Activated T-cell treated with anti-CD3 and anti-CD28 coated beads, Interleukin-2, amount 50 U/mL, for 72 hours (primary cell): ENCODE measurements at regions not wholly inside any gene's neighbourhood (a gene's known extent, or its start where the extent isn't known, plus 50 kb on each side); places are given as distances from the start of the nearest gene placed in this dataset.
"Not testable (repeated sequence)": the region's sequence is repeated elsewhere in the genome, so short reads cannot be mapped to it uniquely, and the experiment has no call there.

ENCODE experiments used
- ATAC-seq, 2 donors: fragments of 150-1000 bp; cut with Tn5 transposase; replicated peaks in 1 of 2; 2 replicates each; pipeline ENCODE4 v1.10.0; 2021; ENCODE audit warnings: moderate library complexity in 2 of 2, mild to moderate bottlenecking in 1 of 2
- DNase-seq, 2 donors: peaks; one replicate each; pipeline ENCODE4 v3.0.0; 2021 to 2022; ENCODE audit warnings: mixed read lengths in 1 of 2
- H3K27ac Mint-ChIP-seq: one replicate; pipeline ENCODE4 v1.8.0; 2022; ENCODE audit warnings: mild to moderate bottlenecking, moderate library complexity, mixed read lengths
- H3K27me3 Mint-ChIP-seq: one replicate; pipeline ENCODE4 v1.8.0; 2022; ENCODE audit warnings: low read depth, mixed read lengths
- H3K36me3 Mint-ChIP-seq, 2 donors: one replicate each; pipeline ENCODE4 v1.8.0; 2022; ENCODE audit warnings: mixed read lengths in 2 of 2, mild to moderate bottlenecking in 1 of 2; ENCODE audit not compliant: insufficient read depth in 2 of 2
- H3K4me1 Mint-ChIP-seq: one replicate; pipeline ENCODE4 v1.8.0; 2022; ENCODE audit warnings: low read depth, mixed read lengths
- H3K4me3 Mint-ChIP-seq, 2 donors: one replicate each; pipeline ENCODE4 v1.8.0; 2022; ENCODE audit warnings: mild to moderate bottlenecking in 2 of 2, mixed read lengths in 2 of 2, moderate library complexity in 2 of 2
- H3K9me3 Mint-ChIP-seq, 2 donors: one replicate each; pipeline ENCODE4 v1.8.0; 2022; ENCODE audit warnings: mixed read lengths in 2 of 2

DNA sequence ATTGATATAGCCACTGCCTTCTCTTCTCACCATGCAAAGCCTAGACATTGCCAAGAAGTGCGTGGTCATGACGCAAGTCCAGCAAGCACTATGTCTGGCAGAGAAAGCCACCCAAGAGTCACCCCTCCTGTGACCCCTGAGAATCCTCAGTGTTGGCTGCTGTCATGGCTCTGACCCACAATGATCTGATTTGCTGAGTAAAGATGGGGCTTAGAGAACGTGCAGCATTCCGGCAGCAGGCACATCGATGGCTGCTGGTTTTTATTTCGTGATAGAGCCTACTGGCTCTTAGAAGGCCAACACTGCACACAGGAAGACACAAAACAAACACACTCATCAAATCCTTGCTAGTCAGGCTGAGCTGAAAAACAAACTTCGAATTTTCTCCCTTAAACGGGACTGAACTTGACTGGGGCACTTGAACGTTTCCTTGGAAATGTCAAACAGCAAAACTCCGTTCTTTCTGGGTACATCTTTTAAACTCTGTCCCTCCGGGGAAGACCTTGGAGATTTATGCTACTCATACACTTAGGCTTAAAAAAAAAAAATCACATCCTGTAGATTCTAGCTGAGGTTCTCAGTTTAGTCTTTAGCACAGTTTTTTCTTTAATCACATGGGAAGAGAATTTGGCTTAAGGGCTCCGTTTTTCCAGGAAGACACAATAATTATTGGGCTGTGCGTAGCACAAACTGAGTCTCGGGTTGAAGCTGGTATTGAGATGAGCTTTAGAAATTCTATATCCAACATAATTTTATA lies 88.2 kb upstream of the BASP1 start:
- H3K27ac Mint-ChIP-seq: no peak overlapping the region
- DNase-seq (no peak), ATAC-seq (no peak)
- no peak overlapping the region for H3K4me3 Mint-ChIP-seq
- no peaks in the 10 kb centered on the region for H3K36me3 Mint-ChIP-seq
- no peaks in the 10 kb centered on the region for H3K9me3 Mint-ChIP-seq
- peaks cover 5% of the 10 kb centered on the region for H3K4me1 Mint-ChIP-seq
- H3K27me3 Mint-ChIP-seq: peaks cover 19% of the 10 kb centered on the region

DNA sequence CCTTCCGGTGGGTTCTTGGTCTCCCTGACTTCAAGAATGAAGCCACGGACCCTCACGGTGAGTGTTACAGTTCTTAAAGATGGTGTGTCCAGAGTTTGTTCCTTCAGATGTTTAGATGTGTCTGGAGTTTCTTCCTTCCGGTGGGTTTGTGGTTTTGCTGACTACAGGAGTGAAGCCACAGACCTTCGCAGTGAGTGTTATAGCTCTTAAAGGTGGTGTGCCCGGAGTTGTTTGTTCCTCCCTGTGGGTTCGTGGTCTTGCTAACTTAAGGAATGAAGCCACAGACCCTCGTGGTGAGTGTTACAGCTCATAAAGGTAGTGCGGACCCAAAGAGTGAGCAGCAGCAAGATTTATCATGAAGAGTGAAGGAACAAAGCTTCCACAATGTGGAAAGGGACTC lies 87.1 kb upstream of the BASP1 start:
- not testable (repeated sequence) for H3K4me3 Mint-ChIP-seq, DNase-seq, ATAC-seq, H3K36me3 Mint-ChIP-seq, H3K9me3 Mint-ChIP-seq, H3K4me1 Mint-ChIP-seq, H3K27ac Mint-ChIP-seq
- peaks cover 19% of the 10 kb centered on the region for H3K27me3 Mint-ChIP-seq

DNA sequence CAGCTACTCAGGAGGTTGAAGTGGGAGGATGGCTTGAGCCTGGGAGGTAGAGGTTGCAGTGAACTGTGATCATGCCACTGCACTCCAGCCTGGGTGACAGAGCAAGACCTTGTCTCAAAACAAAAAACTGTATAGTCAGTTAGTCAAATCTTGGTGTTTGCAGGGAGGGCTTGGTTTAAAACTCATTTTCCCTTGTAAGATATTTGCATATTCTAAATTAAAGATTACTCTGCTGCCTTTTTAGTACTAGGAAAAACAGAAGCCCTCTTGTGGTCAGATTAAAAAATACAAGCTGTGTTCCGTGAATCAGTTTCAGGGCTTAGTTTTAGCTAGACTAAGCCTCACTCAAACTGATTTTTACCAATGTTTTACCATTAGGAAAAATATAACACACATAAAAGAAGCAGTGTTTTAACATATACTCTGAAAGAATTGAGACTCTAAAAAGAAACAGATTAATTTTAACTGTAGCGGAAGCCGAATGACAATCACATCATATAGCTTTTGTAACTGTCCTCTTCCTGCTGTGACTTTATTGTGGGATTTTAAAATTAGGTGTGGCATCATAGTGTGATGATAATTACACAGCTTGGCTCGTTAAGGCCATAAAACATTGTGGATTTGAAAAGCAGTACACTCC lies 84.9 kb upstream of the BASP1 start:
- Mint-ChIP-seq H3K9me3 (peaks cover 0 to 2% of the 10 kb centered on the region in 2 donors), H3K4me3 (no peak overlapping the region), H3K27me3 (peaks cover 13% of the 10 kb centered on the region), H3K36me3 (no peaks in the 10 kb centered on the region), H3K27ac (no peak overlapping the region), H3K4me1 (peaks cover 5% of the 10 kb centered on the region)
- ATAC-seq: no peak
- DNase-seq: no peak

DNA sequence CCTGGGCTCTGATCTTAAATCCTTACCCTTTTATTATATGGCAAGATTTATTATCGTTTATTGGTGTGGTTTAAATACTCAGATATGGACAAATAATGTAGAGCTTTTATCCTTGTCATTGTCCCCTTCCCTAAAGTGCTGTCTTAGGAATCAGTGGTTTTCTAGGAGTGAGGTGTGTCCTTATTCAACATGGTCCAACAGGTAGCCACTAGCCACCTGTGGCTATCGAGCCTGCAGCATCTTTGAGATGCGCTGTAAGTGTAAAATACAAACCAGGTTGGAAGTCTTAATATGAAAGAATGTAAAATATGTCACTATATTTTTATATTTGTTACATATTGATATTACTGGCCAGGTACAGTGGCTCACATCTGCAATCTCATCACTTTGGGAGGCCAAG lies 82.4 kb upstream of the BASP1 start:
- Mint-ChIP-seq H3K4me3 (no peak overlapping the region), H3K9me3 (peaks cover 0 to 2% of the 10 kb centered on the region in 2 donors), H3K27ac (no peak overlapping the region), H3K27me3 (peaks cover 7% of the 10 kb centered on the region), H3K4me1 (peaks cover 5% of the 10 kb centered on the region), H3K36me3 (no peaks in the 10 kb centered on the region)
- DNase-seq (no peak), ATAC-seq (no peak)

DNA sequence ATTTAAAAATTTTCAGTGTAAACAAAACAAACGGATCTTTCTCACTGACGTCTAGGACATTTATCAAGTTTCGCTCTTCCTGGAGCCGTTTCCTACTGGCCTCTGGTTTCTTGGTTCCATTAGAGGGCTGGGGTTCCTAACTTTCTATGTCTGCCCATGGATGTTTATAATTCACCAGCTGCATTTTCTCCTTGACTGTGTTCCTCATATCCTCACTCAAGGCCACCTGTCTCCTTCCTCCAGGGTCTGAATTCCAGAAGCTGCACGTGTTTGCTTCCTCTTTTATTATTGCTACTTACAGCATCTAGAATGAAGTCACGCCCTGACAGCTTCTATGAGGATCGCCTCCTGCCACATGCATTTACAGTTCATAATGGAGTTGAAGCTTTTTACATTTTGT lies 74.1 kb upstream of the BASP1 start:
- Mint-ChIP-seq H3K27me3 (no peaks in the 10 kb centered on the region), H3K27ac (no peak overlapping the region), H3K4me3 (no peak overlapping the region), H3K9me3 (peaks cover 0 to 1% of the 10 kb centered on the region in 2 donors), H3K4me1 (no peaks in the 10 kb centered on the region), H3K36me3 (no peaks in the 10 kb centered on the region)
- DNase-seq (no peak), ATAC-seq (no peak)

DNA sequence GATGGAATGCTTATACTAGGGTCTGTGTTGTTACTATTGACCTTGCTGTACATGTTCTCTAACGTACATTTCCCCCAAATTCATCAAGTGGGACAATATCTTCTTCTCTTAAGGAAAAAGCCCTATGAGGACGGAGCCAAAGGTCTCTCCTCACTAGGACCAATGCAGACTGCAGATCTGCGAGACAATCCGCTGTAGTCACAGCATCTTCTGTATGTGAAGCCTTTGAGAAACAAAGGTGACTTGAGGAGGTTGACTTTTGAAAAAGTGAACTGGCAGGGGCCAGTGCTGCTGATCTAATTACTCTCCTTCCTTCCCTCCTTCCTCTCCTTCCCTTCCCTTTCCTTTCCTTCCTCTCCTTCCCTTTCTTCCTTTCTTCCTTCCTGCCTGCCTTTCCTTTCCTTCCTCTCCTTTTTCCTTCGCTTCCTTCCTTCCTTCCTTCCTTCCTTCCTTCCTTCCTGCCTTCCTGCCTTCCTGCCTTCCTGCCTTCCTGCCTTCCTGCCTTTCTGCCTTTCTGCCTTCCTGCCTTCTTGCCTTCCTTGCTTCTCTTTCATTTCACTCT lies 71.1 kb upstream of the BASP1 start:
- Mint-ChIP-seq H3K36me3 (no peaks in the 10 kb centered on the region), H3K4me1 (no peaks in the 10 kb centered on the region), H3K9me3 (peaks cover 0 to 1% of the 10 kb centered on the region in 2 donors), H3K27ac (no peak overlapping the region), H3K27me3 (no peaks in the 10 kb centered on the region), H3K4me3 (no peak overlapping the region)
- no peak for ATAC-seq
- DNase-seq: no peak

DNA sequence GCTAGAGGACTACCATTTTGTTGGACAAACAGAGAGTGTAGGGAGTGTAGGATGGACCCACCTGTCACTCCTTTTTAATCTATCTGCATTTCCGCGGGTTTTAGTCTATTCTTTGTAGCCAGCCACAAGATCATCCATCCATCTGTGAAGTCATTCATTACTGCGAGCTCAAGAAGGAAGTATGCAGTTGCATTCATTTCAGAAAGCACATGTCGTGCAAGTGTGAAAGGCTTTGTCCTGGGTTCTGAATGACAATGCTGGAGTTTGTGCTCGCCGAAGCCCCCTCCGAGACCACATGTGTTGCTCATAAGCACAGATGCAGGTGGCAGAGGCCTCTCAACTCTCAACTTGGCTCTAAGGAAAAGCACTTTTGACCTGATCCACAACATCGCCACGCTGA lies 70.3 kb upstream of the BASP1 start:
- Mint-ChIP-seq H3K36me3 (no peaks in the 10 kb centered on the region), H3K9me3 (peaks cover 0 to 1% of the 10 kb centered on the region in 2 donors), H3K4me1 (no peaks in the 10 kb centered on the region), H3K27me3 (no peaks in the 10 kb centered on the region), H3K27ac (no peak overlapping the region), H3K4me3 (no peak overlapping the region)
- DNase-seq (no peak), ATAC-seq (no peak)

DNA sequence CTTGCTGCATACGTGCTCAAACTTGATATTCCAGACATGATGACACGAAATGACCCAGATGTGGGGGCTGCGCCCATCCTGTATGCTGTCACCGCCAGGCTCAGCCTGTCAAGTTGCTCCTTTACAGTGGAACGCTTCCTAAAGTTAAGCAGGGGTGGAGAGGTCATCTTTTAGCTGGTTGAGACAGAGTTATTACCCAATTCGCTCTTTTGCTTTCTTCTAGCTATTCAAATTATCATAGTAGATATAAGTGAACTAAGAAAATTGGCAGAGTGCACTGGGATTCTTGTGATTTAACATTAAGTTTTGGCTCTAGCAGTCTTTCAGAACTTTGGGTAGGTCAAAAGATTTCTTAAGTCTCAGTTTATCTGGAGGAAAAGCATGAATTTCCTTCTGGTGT lies 69.8 kb upstream of the BASP1 start:
- Mint-ChIP-seq H3K36me3 (no peaks in the 10 kb centered on the region), H3K27me3 (no peaks in the 10 kb centered on the region)

DNA sequence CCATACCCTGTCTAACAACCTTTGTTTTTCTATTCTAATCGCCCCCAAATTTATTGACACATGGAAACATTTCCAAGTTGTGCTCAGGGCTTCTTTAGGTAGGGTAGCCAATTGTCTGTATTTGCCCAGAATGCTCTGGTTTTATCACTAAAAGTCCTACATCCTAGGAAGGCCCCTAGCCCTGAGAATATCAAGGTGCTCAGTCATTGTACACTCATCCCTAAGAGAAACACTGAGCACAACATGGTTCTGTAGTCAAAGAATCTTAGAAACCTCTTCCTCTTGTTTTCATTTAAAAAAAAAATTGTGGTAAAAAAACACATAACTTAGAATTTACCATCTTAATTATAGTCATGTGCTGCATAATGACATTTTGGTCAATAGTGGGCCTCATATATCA lies 69.0 kb upstream of the BASP1 start:
- no peaks in the 10 kb centered on the region for H3K36me3 Mint-ChIP-seq
- no peaks in the 10 kb centered on the region for H3K4me1 Mint-ChIP-seq
- no peak overlapping the region for H3K27ac Mint-ChIP-seq
- ATAC-seq: no peak
- H3K4me3 Mint-ChIP-seq: no peak overlapping the region
- H3K9me3 Mint-ChIP-seq: peaks cover 0 to 1% of the 10 kb centered on the region in 2 donors
- H3K27me3 Mint-ChIP-seq: no peaks in the 10 kb centered on the region
- DNase-seq: no peak

More for the DNA sequence above, 69.8 kb upstream of the BASP1 start:
- ATAC-seq: no peak
- H3K4me3 Mint-ChIP-seq: no peak overlapping the region
- H3K9me3 Mint-ChIP-seq: peaks cover 0 to 1% of the 10 kb centered on the region in 2 donors
- no peak for DNase-seq
- no peaks in the 10 kb centered on the region for H3K4me1 Mint-ChIP-seq
- no peak overlapping the region for H3K27ac Mint-ChIP-seq

DNA sequence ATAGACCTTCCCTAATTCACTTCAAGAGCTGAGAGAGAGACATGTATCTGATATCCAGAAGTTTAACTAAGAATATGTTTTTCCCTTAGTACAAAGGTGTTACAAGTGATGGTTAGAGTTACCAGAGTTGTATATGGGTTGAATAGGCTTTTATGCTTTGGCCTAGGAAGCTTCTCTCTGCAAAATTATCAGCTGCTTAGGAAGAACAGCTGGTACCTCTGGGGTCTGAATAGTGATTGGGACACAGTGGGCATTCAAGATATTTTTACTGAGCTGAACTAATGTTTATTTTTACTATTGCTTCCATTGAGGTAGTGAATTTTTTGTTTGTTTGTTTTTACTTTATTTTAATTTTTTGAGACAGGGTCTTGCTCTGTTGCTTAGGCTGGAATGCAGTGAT lies 67.6 kb upstream of the BASP1 start:
- DNase-seq (no peak), ATAC-seq (no peak)
- no peaks in the 10 kb centered on the region for H3K36me3 Mint-ChIP-seq
- no peaks in the 10 kb centered on the region for H3K4me1 Mint-ChIP-seq
- H3K9me3 Mint-ChIP-seq: peaks cover 0 to 2% of the 10 kb centered on the region in 2 donors
- no peak overlapping the region for H3K4me3 Mint-ChIP-seq
- no peak overlapping the region for H3K27ac Mint-ChIP-seq
- no peaks in the 10 kb centered on the region for H3K27me3 Mint-ChIP-seq

DNA sequence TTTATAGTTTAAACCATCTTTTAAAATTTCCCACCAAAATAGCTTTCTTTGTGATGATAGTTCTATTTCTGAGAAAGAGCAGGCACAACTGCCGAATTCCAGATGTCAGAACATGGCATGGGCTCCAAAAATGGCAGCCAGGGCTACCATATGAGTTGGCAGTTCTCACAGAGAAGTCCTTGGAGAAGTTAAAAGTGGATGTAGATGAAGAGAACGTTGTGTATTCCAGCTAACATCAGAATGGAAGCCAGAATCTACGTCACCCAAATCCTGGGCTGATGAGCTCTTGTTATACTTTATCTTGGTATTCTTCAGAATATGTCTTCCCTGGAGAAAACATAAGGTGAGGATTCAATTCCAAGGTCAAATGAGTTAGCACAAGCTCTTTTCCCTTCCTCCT lies 66.9 kb upstream of the BASP1 start:
- Mint-ChIP-seq H3K9me3 (peaks cover 0 to 4% of the 10 kb centered on the region in 2 donors), H3K27ac (no peak overlapping the region), H3K4me3 (no peak overlapping the region), H3K4me1 (no peaks in the 10 kb centered on the region), H3K36me3 (no peaks in the 10 kb centered on the region), H3K27me3 (no peaks in the 10 kb centered on the region)
- ATAC-seq (no peak), DNase-seq (no peak)

DNA sequence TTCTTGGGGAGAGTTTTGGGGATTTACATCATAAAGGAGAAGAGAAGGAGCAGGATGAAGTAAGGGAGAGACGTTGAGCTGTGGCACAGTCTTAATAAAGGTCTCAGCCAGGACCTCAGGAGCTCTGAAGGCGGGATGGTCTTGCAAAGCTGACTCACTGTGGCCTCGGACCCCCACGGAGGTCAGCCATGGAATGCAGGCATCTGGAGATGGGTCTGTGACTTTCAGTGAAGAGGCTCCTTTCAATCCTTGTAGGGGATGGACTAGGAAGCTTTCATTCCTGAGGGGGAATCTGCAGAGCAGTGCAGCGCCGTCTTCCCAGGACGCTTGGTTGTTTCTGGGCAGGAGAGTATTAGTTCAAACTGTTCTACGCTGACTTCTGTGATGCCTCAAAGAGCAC lies 65.7 kb upstream of the BASP1 start:
- Mint-ChIP-seq H3K27ac (no peak overlapping the region), H3K27me3 (no peaks in the 10 kb centered on the region), H3K36me3 (no peaks in the 10 kb centered on the region), H3K4me1 (no peaks in the 10 kb centered on the region), H3K9me3 (peaks cover 0 to 3% of the 10 kb centered on the region in 2 donors), H3K4me3 (no peak overlapping the region)
- DNase-seq: no peak
- no peak for ATAC-seq

DNA sequence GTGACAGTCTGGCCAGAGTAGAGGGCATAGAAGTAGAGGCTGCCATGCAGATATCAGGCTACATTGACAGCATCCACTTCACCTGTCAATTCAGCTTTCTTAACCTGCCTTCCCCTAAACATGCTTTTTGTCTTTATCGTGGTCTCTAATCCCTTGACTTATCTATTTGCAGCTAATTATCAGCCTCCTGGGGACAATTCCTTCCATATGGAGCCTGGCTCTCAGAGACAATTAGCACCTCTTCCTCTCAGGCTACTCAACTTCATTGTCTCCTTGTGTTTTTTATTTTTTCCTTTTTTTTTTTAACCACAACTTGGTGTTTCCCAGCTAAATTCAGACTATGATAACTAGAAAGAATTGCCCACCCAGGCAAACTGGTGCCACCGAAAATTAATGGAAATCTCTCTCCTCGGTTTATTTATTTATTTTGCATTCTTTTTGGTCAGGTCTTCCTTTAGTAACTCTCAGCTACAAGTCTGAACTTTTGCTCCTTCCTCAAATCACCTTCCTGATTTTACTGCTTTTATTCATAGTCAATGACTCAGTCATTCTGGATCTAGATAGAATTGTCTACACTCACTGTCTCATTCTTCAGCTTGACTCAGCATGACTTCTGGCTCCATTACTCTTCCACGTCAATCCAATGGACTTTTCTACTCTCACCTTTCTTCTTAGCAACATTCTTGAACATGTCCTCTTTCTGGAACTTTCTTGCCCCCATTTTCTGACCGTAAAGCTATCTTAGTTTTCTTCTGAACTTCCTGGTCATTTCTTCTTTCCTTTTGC lies 63.0 kb upstream of the BASP1 start:
- no peak for ATAC-seq
- no peak overlapping the region for H3K4me3 Mint-ChIP-seq

More for the DNA sequence above, 63.0 kb upstream of the BASP1 start:
- H3K4me1 Mint-ChIP-seq: no peaks in the 10 kb centered on the region
- no peak for DNase-seq
- H3K9me3 Mint-ChIP-seq: peaks cover 0 to 7% of the 10 kb centered on the region in 2 donors
- H3K36me3 Mint-ChIP-seq: no peaks in the 10 kb centered on the region
- H3K27me3 Mint-ChIP-seq: peaks cover 10% of the 10 kb centered on the region
- H3K27ac Mint-ChIP-seq: no peak overlapping the region
